AG20443 (cell line): ENCODE measurements at regions not wholly inside any gene's neighbourhood (a gene's known extent, or its start where the extent isn't known, plus 50 kb on each side); places are given as distances from the start of the nearest gene placed in this dataset.
"Not testable (repeated sequence)": the region's sequence is repeated elsewhere in the genome, so short reads cannot be mapped to it uniquely, and the experiment has no call there.

Experiments used
- DNase-seq: peaks from one replicate; pipeline ENCODE4 v3.0.0; 2012; ENCODE audit warnings: low spot score, mixed read lengths

DNA sequence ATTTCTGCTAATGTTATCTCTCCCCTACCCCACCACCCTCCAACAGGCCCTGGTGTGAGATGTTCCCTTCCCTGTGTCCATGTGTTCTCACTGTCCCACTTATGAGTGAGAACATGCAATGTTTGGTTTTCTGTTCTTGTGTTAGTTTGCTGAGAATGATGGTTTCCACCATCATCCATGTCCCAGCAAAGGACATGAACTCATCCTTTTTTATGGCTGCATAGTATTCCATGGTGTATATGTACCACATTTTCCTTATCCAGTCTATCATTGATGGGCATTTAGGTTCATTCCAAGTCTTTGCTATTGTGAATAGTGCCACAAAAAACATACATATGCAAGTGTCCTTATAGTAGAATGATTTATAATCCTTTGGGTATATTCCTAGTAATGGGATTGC is 104.5 kb downstream of the ZNF33B start:
- not testable (repeated sequence) for DNase-seq

DNA sequence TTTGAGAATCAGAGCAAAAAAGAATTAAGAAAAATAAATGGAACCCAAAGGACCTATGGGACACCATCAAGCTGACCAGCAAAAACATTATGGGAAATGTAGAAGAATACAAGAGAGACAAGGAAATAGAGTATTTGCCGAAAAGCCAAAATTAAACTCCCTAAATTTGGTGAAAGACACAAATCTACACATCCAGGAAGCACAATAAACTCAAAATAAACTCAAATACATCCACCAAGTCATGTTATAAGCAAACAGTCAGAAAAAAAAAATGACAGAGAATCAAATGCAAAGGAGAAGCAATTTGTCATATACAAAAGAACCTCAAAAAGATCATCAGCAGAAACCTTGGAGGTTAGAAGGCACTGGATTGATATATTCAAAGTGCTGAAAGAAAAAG is 105.4 kb downstream of the ZNF33B start:
- no peak for DNase-seq

DNA sequence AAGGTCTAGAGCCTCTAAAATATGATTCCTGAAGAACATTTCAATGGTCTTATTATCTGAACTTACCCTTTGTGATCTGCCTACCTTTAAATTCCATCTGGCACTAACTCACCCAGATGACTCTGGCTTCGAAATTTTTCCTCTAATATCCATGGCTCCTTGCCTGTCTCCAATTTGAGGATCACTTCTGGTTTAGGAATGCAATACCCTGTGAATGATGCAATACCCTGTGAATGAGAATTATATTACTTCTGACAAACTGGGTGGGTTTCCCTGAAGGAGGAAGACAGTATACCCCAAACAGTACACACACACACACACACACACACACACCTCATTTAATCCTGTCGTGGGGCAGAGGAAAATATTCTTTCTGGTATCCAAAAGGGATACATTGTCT is 115.3 kb downstream of the ZNF33B start:
- DNase-seq, result no peak

DNA sequence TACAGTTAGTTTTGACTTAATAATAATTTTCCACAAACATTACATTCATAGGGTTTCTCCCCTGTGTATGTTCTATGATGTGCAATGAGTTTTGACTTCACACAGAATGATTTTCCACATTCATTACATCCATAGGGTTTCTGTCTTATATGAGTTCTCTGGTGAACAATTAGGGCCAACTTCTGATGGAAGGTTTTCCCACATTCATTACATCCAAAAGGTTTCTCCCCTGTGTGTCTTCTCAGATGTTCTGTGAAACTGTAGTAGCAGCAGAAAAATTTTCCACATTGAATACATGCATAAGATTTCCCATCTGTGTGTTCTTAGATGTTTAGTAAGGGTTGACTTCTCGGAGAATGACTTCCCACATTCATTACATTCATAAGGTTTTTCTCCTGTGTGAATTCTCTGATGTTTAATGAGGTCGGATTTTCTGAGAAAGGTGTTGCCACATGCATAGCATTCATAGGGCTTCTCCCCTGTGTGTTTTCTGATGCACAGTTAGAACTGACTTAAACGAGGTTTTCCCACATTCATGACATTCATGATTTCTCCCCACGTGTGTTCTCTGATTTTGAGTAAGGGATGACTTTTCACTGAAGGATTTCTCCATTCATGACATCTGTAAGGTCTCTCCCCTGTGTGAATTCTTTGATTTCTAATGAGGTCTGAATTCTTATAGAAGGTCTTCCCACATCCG is 118.5 kb downstream of the ZNF33B start:
- no peak for DNase-seq

DNA sequence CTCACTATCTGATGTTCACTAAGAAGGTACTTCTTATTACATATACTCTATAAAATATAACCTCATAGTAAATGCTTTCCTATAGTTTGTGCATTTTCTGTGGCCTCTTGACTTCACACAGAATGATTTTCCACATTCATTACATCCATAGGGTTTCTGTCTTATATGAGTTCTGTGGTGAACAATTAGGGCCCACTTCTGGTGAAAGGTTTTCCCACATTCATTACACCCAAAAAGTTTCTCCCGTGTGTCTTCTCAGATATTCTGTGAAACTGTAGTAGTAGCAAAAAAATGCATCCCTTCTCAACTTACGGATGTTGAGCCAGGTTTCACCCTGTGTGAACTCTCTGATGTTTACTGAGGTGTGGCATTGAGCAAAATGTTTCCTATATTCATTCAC is 119.3 kb downstream of the ZNF33B start:
- no peak for DNase-seq

DNA sequence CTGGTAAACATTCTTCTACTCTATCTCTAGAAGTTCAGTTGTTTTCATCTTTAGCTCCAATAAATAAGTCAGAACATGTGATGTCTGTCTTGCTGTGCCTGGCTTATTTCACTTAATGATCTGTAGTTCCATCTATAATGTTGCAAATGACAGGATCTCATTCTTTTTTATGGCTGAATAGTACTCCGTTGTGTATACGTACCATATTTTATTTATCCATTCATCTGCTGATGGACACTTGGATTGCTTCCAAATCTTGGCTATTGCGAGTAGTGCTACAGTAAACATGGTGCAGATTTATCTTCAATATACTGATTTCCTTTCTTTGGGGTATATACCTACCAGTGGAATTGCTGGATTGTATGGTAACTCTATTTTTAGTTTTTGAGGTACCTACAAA is 124.4 kb downstream of the ZNF33B start:
- no peak for DNase-seq

DNA sequence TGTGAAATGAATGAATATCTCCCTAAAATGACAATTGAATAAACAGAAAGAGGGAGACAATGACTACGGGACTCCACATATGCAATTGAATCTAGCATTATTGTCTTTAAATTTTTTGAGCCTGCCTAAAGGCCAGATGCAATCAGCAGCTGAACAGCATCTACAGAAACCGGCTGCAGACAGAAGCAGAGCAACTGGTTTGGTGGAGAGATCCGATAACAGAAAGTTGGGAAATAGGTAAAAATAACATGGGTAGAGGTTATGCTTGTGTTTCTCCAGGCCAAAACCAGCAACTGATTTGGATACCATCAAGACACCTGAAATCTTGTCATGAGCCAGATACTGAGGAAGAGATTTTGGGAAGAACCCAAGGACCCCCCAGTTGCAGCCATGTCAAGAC is 146.6 kb downstream of the ZNF33B start:
- DNase-seq, result no peak

DNA sequence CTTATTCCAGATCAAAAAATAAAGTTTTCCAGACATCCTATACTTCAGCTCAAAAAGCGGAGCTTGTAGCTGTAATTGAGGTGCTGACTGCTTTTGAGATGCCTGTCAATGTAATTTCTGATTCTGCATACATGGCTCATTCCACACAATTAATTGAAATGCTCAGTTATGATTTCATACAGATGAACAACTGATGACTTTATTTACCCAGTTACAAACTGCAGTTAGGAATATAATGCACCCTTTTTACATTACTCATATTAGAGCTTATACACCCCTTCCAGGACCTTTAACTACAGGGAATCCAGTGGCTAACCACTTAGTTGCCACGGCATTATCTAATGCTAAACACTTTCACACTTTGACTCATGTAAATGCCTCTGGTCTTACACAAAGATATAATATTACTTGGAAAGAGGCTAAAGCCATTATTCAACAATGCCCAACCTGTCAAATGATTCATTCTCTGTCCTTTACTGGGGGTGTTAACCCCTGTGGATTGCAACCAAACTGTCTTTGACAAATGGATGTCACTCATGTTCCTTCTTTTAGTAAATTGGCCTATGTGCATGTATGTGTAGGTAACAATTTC is 147.3 kb downstream of the ZNF33B start:
- no peak for DNase-seq

DNA sequence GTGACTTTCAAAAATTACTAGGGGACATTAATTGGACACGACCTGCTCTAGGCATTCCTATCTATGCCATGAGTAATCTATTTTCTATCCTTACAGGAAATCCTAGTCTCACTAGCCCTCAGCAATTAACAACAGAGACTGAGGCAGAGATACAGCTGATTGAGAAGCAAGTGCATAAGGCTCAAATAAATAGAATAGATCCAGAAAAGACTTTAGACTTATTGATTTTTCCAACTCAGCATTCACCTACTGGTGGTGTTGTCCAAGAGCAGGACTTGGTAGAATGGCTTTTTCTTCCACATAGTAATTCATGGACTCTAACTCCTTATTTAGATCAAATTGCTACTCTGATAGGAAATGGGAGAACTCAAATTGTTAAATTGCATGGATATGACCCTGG is 148.0 kb downstream of the ZNF33B start:
- DNase-seq, result no peak

DNA sequence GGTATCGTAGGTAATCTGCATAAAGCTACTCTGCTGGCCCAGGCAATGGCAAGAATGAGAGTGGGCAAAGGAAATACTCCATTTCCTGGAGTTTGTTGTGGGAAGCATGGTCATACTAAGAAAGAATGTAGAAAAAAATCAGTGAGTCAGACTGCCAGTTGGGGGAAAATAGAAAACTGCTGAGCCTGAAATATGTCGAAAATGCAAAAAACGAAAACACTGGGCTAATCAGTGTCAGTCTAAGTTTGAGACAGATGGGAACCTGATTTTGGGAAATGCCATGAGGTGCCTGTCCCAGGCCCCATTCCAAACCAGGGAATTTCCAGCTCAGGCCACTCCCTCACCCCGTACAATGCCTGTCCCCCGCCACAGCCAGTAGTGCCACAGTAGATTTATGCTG is 150.0 kb downstream of the ZNF33B start:
- peak; percentile 52 for DNase-seq

DNA sequence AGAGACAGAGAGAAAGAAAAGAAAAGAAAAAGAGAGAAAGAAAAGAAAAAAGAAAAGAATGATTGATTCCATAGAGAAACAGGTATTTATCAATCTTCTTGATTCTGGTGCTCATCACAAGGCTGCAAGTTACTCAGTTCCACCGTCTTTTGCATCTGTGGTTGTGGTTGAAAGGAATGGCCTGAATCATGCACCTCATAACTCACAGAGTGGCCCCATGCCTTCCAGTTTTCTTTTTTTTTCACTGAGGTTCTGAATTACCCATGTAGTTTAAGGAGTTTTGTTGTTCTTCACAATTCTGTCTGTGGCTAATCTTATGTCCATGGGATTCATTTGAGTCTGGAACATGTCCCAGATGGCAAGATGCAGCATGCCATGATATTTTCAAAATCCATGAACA is 156.0 kb downstream of the ZNF33B start:
- peak; percentile 21 for DNase-seq

DNA sequence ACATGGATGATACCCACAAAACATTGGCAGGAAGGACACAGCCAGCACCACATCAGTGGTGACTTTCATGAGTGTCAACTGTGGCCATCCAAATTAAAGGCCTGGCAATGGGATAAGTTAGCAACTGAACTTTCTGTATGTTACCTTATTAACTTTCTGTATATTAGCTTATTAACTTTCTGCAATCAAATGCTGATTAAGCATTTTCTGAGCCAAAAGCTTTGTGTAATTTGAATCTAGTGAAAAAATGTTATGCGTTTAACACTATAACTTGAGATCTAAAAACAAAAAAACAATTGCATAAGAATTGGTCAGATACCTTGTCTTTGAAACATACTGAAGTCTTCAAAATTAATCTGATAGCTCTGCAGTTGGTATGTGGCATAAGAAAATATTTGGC is 159.3 kb downstream of the ZNF33B start:
- no peak for DNase-seq

DNA sequence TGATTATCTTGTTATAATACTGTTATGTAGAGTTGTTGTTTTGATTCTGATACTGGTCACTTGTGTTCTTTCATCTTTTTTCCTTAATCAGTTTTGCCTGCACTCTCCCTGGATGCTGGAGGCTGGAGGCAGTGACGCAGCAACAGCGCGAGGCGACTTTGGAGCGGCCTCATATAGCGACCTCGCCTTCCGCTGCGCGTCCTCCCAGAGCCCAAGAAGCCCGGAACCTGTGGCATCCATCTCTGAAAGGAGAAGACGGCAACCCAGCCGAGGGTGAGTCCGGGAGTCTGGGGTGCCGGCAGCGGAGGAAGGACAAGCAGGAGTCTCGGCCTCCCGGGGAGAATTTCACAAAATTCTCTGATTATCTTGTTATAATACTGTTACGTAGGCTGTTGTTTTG is 161.2 kb downstream of the ZNF33B start:
- DNase-seq, result no peak

DNA sequence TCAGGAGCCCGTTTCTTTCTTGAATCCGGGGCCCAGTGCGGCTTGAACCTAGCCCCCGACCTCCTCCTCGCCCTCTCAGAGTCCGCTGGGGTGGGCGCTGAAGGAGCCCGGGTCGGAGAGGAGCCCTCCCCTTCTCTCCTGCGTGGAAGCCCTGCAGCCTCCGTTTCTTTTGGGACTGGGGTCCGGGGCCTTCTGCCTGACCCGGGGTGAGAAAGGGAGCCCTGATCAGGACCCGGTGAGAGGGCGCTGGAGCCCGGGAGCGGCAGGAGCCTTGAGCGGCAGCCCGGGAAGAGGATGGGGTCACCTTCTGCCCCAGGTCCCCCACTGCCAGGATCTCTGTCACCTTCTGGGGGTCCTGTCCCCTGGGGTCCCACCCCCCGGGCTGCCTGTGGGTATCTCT is 162.3 kb downstream of the ZNF33B start:
- DNase-seq, result peak; percentile 15

DNA sequence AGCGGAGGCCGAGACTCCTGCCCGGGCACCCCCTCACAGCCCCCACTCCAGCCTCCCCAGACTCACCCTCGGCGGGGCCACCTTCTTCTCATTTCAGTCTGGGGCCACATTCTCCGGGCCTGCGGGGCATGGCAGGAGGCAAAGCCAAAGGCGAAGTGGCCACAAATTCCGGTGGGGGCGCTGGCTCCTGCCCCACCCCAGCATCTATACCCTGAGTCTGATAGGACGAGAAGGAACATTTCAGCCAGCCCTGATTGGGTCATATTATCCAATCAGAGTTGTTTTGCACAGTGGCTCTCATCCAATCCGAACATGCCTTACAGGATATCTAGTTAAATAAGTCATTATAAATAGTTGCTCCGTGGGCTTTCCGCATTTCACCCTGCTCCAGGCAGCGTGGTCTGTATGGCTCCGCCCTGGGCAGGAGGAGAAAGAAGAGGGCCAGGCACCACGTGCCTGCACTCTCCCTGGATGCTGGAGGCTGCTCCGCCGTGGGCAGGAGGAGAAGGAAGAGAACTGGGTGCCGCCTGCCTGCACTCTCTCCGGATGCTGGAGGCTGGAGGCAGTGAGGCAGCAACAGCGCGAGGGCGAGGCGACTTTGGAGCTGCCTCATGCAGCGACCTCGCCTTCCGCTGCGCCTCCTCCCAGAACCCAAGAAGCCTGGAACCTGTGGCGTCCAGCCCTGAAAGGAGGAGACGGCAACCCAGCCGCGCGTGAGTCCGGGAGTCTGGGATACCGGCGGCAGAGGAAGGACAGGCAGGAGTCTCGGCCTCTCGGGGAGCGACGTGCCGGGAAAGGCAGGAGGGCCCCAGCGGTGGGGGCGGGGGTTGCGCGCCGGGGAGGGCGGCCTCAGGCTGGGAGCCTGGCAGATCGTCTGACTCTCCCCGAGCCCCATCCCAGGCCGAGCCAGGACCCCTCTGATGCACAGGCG is 162.9 kb downstream of the ZNF33B start:
- peak; percentile 63 for DNase-seq

DNA sequence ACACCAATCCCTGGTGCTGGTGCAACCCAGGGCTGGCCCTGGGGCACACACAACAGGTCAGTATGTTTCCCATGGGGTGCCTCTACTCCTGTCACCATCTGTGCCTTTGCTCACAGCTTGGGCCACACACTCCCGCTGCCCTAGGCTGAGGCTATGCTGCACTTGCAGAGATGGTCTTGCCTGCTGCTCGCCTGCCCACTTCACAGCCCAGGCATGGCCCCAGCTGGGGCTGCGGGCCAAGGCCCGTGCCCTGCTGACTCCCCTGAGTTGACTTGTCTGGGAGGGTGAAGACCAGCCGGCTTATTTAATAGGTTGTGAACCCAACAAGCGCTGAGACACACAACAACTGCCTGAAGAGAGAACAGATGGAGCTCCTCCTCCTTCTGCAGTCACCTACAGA is 184.1 kb downstream of the ZNF33B start:
- no peak for DNase-seq

DNA sequence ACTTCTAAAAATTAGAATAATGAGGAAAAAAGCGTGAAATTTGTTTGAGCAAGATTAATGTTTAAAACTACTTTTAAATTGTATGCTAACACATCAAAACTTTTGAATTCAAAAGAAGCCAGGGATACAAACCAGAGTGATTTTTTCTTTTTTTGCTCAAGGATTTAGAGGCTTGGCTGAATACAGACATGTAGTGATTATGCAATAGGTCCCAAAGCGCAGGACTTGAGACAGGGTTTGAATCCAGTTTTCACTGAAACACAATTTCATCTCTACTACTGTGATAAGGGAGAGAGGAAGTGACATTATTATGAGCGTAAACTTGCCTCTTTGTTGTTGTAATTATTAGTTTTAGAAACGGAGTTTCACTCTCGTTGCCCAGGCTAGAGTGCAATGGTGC is 207.3 kb downstream of the ZNF33B start:
- no peak for DNase-seq

DNA sequence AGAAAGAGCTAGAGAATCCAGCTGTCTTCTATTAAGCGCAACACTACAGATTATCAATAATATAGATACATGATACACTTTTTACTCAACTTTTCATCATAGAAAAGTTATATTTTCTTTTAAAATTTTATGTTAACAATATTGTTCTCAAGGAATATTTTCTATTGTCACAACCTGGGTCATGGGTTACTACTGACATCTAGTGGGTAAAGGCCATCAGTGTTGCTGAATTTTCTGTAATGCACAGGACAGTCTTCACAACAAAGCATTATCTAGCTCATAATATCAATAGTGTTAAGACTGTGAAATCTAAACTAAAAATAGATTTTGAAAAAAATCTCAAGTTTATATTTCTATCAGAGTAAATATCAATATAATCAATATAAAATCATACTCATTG is 209.8 kb downstream of the ZNF33B start:
- DNase-seq, result no peak

DNA sequence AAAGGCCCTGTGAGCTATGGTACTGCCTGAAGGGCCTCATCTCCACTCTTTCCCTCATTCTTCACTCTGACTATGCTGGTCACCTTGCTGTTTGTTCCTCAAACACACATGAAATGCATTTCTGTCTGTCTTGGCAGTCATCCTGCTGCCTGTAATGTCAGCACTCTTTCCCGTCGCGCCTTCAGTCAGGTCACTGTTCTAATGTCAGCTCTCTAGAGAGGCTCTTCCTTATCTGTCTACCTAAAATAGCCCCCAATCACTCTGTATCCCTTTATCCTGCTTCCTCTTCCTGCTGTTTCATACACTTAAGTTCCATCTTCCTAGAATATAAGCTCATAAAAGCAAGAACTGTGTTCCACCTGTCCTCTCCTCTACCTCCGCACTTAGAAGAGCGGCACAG is 215.5 kb downstream of the ZNF33B start:
- DNase-seq, result no peak

DNA sequence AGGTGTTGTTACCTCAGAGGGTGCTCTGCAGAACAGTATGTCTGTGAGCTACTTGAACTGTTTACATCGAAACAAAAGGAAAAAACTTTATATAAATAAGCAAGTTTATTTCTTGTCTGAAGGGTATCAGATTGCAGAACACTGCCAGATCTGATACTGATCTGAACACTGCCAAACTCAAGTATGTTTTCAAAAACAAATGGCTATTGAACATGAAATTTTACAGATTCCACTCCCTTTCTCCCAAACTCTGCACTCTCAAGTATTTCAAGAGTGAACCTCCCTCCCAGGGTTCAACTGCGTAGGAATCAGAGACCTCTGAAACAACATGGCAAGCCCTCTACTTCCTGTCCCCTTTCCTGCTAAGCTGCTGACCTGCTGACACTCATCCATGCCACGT is 216.6 kb downstream of the ZNF33B start:
- no peak for DNase-seq

DNA sequence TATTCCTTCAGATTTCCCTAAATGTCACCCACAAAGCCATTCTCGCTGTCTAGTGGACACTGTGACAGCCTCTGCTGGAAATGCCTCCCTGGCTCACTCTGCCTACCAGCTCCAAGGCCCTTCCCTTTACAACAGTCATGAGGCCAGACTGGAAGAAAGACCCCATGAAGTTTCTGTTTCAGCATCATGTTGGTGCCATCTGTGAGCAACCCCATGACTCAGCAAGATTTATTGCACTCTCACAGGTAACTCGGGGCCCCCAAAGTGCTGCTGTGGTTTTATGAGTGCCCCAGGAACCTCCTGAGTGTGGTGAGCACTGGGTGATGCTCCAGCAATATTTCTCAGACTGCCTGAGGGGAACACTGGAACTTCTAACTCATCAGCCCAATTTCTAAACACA is 218.6 kb downstream of the ZNF33B start:
- no peak for DNase-seq

DNA sequence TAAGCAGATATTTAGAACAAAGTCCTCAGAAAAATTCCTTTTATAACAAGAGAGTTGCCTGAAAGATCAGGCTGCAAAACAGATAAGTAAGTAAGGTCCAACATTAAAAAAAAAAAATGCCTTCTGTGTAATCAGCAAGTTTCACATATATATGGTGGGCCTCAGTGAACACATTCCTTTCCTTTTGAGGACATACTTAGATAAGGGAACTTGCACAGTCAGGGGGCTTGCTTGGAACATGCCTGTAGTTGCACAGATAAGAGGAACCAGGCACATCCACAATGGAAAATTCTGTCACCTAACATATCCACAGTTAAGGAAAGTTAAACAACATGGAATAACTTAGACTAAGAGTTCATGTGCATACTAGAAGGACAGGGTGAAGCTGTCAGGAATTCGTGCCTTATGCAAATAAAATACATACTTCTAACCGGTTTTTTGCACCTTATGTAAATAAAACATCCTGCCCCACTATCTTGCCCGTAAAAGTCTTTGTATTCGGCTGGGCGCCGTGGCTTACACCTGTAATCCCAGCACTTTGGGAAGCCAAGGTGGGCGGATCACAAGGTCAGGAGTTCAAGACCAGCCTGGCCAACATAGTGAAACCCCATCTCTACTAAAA is 257.3 kb downstream of the ZNF33B start:
- DNase-seq, result no peak
